Activated B cell treated with CpG ODN at 0.5 μM for 24 hours (primary cell): ENCODE measurements at regions not wholly inside any gene's neighbourhood (a gene's known extent, or its start where the extent isn't known, plus 50 kb on each side); places are given as distances from the start of the nearest gene placed in this dataset.

Source experiments
- ATAC-seq: fragments of 200-7000 bp; cut with Tn5 transposase; one replicate; pipeline ENCODE4 v1.10.0; 2021; ENCODE audit warnings: low read depth, mild to moderate bottlenecking, moderate library complexity
- CTCF ChIA-PET: fragments of 350-600 bp; sonication (Branson Sonifier 250); formaldehyde crosslinking; loops from one replicate; lab custom pipeline; 2021; ENCODE audit warnings: antibody characterized with exemption; lab: Charles Lee
- POLR2A ChIA-PET: fragments of 350-600 bp; sonication (Branson Sonifier 250); formaldehyde crosslinking; loops from one replicate; lab custom pipeline; 2021; ENCODE audit warnings: antibody characterized with exemption; lab: Charles Lee
- DNase-seq: peaks from one replicate; pipeline ENCODE4 v3.0.0; 2022
- H3K27ac Mint-ChIP-seq: one replicate; pipeline ENCODE4 v1.8.0; 2020; ENCODE audit warnings: mixed read lengths
- H3K27me3 Mint-ChIP-seq: one replicate; pipeline ENCODE4 v1.8.0; 2021; ENCODE audit warnings: mixed read lengths
- H3K36me3 Mint-ChIP-seq: one replicate; pipeline ENCODE4 v1.8.0; 2021; ENCODE audit warnings: low read depth, mixed read lengths
- H3K4me1 Mint-ChIP-seq: one replicate; pipeline ENCODE4 v1.8.0; 2021; ENCODE audit warnings: mixed read lengths
- H3K4me3 Mint-ChIP-seq: one replicate; pipeline ENCODE4 v1.8.0; 2020; ENCODE audit warnings: mild to moderate bottlenecking, mixed read lengths
- H3K9me3 Mint-ChIP-seq: one replicate; pipeline ENCODE4 v1.8.0; 2020; ENCODE audit warnings: mixed read lengths
- intact Hi-C: fragments of 100-400 bp; cut with micrococcal nuclease; formaldehyde crosslinking; loops from one replicate; pipeline ENCODE4 v1.15.1; 2024
- TF ChIP-seq, protein P1 (sequence below): fragments of 200-600 bp; IDR thresholded peaks from one replicate; pipeline ENCODE4 v1.8.0; 2022; ENCODE audit warnings: antibody characterized with exemption, mild to moderate bottlenecking

DNA sequence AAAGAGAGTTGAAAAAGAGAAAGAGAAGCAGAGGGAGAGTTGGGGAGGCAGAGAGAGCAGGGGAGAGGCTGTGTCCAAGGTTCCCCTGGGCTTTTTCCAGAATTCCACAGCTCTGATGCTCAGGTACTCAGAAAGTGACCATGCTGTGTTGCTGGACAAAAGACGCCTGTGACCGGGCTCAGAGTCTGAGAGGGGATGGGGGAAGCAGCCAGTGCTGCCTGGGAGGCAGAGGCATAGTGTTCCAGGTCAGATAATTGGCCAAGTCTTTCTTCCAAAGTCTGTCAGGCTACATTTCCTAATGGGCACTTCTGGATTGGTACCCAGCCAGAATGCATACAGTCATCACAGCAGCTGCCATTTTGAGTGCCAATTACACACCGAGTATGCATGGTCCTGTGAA, 86.1 kb downstream of the PTPRS start:
- Mint-ChIP-seq H3K36me3 (peaks cover 5% of the 10 kb centered on the region), H3K27me3 (no peaks in the 10 kb centered on the region), H3K27ac (no peak overlapping the region), H3K9me3 (peaks cover 16% of the 10 kb centered on the region), H3K4me1 (no peaks in the 10 kb centered on the region), H3K4me3 (no peak overlapping the region)
- no peak for DNase-seq
- ChIA-PET POLR2A (interaction anchor here (0.6 to 0.7 kb wide), 2 partner anchors 12 to 122 kb away, joined by 3 read pairs; no protein-coding TSS in a partner anchor), CTCF (no interaction called here)
- ATAC-seq, result no peak
- TF ChIP-seq, protein P1, sequence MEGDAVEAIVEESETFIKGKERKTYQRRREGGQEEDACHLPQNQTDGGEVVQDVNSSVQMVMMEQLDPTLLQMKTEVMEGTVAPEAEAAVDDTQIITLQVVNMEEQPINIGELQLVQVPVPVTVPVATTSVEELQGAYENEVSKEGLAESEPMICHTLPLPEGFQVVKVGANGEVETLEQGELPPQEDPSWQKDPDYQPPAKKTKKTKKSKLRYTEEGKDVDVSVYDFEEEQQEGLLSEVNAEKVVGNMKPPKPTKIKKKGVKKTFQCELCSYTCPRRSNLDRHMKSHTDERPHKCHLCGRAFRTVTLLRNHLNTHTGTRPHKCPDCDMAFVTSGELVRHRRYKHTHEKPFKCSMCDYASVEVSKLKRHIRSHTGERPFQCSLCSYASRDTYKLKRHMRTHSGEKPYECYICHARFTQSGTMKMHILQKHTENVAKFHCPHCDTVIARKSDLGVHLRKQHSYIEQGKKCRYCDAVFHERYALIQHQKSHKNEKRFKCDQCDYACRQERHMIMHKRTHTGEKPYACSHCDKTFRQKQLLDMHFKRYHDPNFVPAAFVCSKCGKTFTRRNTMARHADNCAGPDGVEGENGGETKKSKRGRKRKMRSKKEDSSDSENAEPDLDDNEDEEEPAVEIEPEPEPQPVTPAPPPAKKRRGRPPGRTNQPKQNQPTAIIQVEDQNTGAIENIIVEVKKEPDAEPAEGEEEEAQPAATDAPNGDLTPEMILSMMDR, result no peak
- intact Hi-C loops, result no loop called here

DNA sequence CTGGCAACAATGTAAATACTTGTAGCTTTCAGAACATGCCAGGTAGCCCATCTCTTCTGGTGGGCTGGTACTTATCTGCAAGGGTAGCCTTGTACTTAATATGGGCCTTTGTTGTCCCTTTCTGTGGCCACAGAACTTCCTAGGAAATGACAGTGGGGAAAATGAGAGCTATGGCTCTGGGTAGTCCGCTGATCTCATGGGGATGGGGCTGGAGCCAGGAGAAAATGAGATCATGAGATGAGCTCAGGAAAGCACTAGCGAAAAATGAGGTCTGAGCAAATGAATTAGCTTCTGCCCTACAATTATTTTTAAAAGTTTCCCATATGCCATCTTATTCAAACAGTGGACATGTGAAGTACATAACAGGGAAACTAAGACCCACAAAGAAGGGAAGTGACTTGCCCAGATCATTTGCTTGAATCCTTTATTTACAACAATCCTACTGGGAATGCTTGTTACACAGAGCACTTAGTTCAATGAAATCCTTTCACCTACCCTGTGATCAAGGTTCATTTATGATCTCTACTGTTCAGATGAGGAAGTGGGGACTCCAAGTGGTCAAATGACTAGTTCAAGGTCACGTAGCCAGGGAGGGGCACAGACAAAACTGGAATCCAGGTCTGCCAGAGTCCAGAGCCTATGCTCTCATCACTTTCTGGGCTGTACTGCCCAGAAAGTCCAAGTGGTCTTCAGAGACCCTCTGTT, 87.1 kb downstream of the PTPRS start:
- Mint-ChIP-seq H3K9me3 (peaks cover 17% of the 10 kb centered on the region), H3K36me3 (peaks cover 5% of the 10 kb centered on the region), H3K4me3 (no peak overlapping the region), H3K27me3 (no peaks in the 10 kb centered on the region), H3K4me1 (no peaks in the 10 kb centered on the region), H3K27ac (no peak overlapping the region)
- ATAC-seq (no peak), DNase-seq (no peak)
- CTCF ChIA-PET, result no interaction called here
- TF ChIP-seq, protein P1, result no peak
- intact Hi-C loops, result no loop called here
- POLR2A ChIA-PET, result no interaction called here

DNA sequence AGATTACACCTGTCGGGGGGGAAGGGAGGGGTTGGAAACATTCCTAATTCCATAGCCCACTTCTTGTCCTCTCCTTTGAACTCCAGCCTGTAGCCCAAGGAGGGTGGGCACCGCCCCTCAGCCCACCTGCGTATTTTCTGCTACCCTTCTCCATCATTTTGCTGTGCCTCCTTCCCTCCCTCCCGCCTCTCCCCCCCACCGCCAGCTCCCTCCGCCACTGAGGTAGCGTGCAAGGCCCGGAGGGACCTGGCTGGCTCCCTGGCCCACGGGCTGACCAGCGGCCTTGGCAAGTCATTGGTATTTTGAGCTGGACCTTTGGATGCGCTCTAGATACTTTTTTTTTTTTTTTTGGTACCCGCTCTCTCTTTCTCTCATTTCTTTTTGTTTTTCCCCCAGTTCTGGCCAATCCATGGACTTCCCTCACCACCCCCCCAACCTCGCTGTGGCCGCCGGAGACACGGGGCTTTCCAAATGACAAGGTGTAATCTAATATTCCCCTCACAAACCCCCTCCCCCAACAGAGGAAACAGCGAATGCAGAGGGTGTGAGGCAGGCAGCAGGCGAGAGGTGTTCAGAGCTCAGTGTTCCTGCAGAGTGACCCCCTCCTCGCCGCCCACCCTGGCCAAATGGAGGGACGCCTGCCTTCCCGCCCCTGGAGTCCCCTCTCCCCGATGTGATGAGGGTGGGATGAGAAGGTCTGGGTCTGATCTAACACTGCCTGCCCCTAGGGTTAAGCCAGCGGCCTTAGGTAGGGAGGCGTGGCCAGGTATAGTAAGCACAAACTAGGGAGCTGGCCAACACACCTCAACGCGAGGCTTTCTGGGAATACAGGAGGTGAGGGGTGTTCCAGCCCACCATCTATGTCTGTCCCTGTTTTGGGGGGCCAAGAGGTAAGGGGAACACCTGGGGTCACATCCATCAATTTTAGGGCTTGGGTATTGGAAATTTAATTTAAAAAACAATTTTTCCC, 89.2 kb downstream of the PTPRS start:
- DNase-seq, result no peak
- H3K36me3 Mint-ChIP-seq, result peaks cover 5% of the 10 kb centered on the region
- ChIA-PET CTCF (no interaction called here), POLR2A (interaction anchor here (0.8 kb wide), 1 partner anchor 45 kb away, joined by 10 read pairs; no protein-coding TSS in a partner anchor)
- H3K9me3 Mint-ChIP-seq, result peaks cover 17% of the 10 kb centered on the region
- no peaks in the 10 kb centered on the region for H3K27me3 Mint-ChIP-seq
- no peak overlapping the region for H3K4me3 Mint-ChIP-seq
- no peaks in the 10 kb centered on the region for H3K4me1 Mint-ChIP-seq
- ATAC-seq, result no peak
- TF ChIP-seq, protein P1, result no peak
- H3K27ac Mint-ChIP-seq, result no peak overlapping the region
- intact Hi-C loops, result no loop called here

DNA sequence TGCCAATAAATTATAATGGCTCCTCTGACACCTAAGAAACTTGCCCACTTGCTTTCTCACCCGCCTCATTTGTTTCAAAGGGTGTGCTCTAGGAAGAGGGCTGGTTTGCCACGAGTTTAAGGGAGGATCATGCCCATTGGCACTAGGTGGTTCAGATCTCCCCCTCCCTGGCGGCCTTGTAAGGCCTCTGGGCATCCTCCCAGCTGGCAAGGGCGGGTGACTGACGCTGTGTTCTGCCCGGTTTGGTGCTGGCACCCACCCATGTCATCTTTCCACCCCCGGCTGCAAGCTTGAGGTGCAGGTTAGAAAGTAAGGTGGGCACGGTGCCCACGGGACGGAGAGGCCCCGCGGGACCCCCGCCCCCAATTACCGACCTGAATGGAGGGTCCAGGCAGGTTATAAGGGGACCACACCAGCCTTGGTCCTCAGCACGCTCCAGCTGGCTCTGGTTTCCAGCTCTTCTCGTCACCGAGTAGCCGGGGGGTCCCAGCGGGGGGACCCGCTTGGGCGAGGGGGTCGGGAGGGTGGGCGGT, 90.4 kb downstream of the PTPRS start:
- Mint-ChIP-seq H3K27ac (no peak overlapping the region), H3K27me3 (no peaks in the 10 kb centered on the region), H3K36me3 (peaks cover 4% of the 10 kb centered on the region), H3K4me3 (no peak overlapping the region), H3K4me1 (no peaks in the 10 kb centered on the region), H3K9me3 (peaks cover 13% of the 10 kb centered on the region)
- DNase-seq (no peak), ATAC-seq (no peak)
- CTCF ChIA-PET, result no interaction called here
- POLR2A ChIA-PET, result no interaction called here
- intact Hi-C loops, result no loop called here
- TF ChIP-seq, protein P1, result no peak

DNA sequence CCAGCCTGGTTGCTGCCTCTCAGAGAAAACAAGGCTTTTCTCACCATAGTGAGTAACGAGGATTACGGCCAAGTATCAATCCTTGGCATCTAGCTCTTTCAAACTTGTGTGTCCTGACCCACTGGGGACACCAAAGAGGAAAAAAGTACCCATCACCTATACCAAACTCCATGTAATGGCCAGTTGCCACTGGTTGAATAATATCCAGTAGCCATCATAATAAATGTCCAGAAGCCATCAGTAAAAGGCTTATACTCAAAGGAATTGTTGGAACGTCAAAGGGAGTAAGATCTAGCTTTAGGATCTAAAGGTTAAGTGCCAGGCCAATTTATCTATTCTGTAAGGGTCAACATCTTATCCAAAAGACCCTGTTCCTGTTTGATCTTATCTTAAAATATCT, 91.1 kb downstream of the PTPRS start:
- intact Hi-C loops, result no loop called here
- ATAC-seq, result no peak
- TF ChIP-seq, protein P1, result no peak

More for the DNA sequence above, 91.1 kb downstream of the PTPRS start:
- ChIA-PET POLR2A (no interaction called here), CTCF (no interaction called here)
- H3K27ac Mint-ChIP-seq, result no peak overlapping the region
- no peaks in the 10 kb centered on the region for H3K27me3 Mint-ChIP-seq
- no peaks in the 10 kb centered on the region for H3K4me1 Mint-ChIP-seq
- H3K4me3 Mint-ChIP-seq, result no peak overlapping the region
- DNase-seq, result no peak
- peaks cover 3% of the 10 kb centered on the region for H3K36me3 Mint-ChIP-seq
- peaks cover 7% of the 10 kb centered on the region for H3K9me3 Mint-ChIP-seq
